Skeletal muscle satellite cell (primary cell): ENCODE measurements at regions not wholly inside any gene's neighbourhood (a gene's known extent, or its start where the extent isn't known, plus 50 kb on each side); places are given as distances from the start of the nearest gene placed in this dataset.
"Not testable (repeated sequence)": the region's sequence is repeated elsewhere in the genome, so short reads cannot be mapped to it uniquely, and the experiment has no call there.

Experiments used
- H3K27me3 ChIP-seq: 2 replicates; pipeline ENCODE4 v1.7.0; 2013; ENCODE audit warnings: low read length; ENCODE audit not compliant: control insufficient read depth, insufficient read depth
- H3K36me3 ChIP-seq: 2 replicates; pipeline ENCODE4 v1.7.0; 2013; ENCODE audit warnings: mild to moderate bottlenecking, control low read depth, low read length; ENCODE audit not compliant: insufficient read depth
- H3K4me1 ChIP-seq: 2 replicates; pipeline ENCODE4 v1.7.0; 2013; ENCODE audit warnings: low read length; ENCODE audit not compliant: control insufficient read depth, insufficient read depth
- H3K4me2 ChIP-seq: 2 replicates; pipeline ENCODE4 v1.7.0; 2013; ENCODE audit warnings: mild to moderate bottlenecking, low read length
- H3K4me3 ChIP-seq: 2 replicates; pipeline ENCODE4 v1.7.0; 2013; ENCODE audit warnings: low read length
- H3K9ac ChIP-seq: 2 replicates; pipeline ENCODE4 v1.7.0; 2013; ENCODE audit warnings: mild to moderate bottlenecking, low read depth, low read length, moderate library complexity
- H3K9me3 ChIP-seq: replicated peaks from 2 replicates; pipeline ENCODE4 v1.7.0; 2013; ENCODE audit warnings: mild to moderate bottlenecking, control low read depth, low read length

DNA sequence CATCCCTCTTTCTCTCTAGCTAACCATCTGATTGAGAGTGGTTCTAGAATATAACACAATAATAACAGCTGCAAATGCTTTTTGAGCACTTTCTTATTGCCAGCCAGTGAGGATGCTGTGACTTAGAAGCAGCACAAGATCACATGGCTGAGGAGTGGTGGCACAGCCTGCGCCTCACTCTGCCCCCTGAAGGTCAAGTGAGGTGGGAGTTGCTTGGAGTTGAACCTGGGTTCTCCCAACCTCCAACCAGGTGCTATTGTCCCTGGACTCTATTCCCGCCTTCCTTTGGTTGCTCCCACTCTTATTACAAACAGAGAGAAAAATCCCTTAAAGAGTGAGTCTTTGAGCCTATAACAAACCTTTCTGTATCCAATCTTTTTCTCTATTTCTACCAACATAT is 280.3 kb upstream of the PODXL start:
- no peak overlapping the region for H3K4me3 ChIP-seq
- H3K36me3 ChIP-seq: no peaks in the 10 kb centered on the region
- H3K9me3 ChIP-seq: no peaks in the 10 kb centered on the region
- H3K4me2 ChIP-seq: no peak overlapping the region
- H3K9ac ChIP-seq: no peak overlapping the region
- H3K27me3 ChIP-seq: no peaks in the 10 kb centered on the region
- H3K4me1 ChIP-seq: no peaks in the 10 kb centered on the region

- no peaks in the 10 kb centered on the region for H3K4me1 ChIP-seq
- no peak overlapping the region for H3K9ac ChIP-seq
- no peaks in the 10 kb centered on the region for H3K9me3 ChIP-seq
- no peaks in the 10 kb centered on the region for H3K36me3 ChIP-seq
- no peak overlapping the region for H3K4me3 ChIP-seq
- H3K27me3 ChIP-seq: no peaks in the 10 kb centered on the region
- H3K4me2 ChIP-seq: no peak overlapping the region
Measured at GRCh38 chr7:131835141-131835540, 278.7 kb upstream of the PODXL start.

GRCh38 chr7:131830681-131831080 is 274.3 kb upstream of the PODXL start:
- no peaks in the 10 kb centered on the region for H3K9me3 ChIP-seq
- H3K4me2 ChIP-seq: no peak overlapping the region
- no peaks in the 10 kb centered on the region for H3K36me3 ChIP-seq
- H3K4me3 ChIP-seq: no peak overlapping the region
- no peak overlapping the region for H3K9ac ChIP-seq
- H3K27me3 ChIP-seq: no peaks in the 10 kb centered on the region
- no peaks in the 10 kb centered on the region for H3K4me1 ChIP-seq

DNA sequence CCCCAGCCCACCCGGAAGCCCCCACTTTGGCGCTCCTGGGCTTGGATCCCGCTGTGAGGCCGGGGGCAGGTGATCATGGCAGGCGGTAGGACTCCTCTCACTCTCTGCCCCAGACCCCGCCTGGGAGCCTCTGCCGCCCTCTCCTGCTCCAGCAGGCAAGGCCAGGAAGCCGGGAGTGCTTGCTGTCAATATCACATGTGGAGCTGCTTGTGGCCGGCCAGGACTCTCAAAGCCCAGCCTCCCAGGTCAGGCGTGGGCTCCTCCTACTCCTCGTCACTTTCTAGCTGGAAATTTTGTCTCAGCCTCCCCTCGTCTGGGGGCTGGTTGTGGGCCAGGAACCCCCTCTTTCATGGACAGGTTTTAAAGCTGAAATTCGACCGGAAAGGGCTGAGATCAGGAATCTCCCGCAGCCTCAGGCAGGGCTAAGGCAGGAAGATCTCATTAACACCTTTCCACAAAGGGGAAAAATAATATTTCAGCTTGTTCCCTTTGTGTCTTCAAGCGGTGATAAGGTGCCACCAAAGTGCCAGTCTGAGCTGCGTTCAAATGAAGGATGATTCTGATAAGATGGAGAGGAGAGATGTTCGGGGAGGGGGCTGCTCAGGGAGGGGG is 273.6 kb upstream of the PODXL start:
- H3K4me1 ChIP-seq: no peaks in the 10 kb centered on the region
- no peak overlapping the region for H3K4me2 ChIP-seq
- no peak overlapping the region for H3K4me3 ChIP-seq
- no peak overlapping the region for H3K9ac ChIP-seq
- H3K36me3 ChIP-seq: no peaks in the 10 kb centered on the region
- no peaks in the 10 kb centered on the region for H3K27me3 ChIP-seq
- no peaks in the 10 kb centered on the region for H3K9me3 ChIP-seq

DNA sequence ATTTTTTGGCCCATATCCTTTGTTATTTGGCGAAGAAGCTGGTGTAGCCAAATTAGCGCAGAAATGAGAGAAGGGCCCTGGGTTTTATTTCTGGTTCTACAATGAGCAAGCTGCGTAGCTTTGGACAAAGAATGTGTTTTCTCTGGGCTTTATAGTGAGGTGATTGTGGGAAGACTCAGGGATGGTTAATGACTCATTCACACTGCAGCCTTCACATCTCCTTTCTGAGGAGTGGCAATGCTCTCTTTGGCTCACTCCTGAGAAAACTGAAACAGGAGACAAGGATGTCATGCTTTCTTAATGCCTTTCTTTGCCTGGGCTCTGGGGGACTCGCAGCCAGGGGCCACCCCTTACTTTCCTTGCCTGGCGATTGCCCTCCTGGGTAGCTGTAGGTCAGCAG is 271.0 kb upstream of the PODXL start:
- H3K36me3 ChIP-seq: no peaks in the 10 kb centered on the region
- no peak overlapping the region for H3K9ac ChIP-seq
- no peak overlapping the region for H3K4me3 ChIP-seq
- no peak overlapping the region for H3K4me2 ChIP-seq
- no peaks in the 10 kb centered on the region for H3K4me1 ChIP-seq
- H3K27me3 ChIP-seq: no peaks in the 10 kb centered on the region
- H3K9me3 ChIP-seq: no peaks in the 10 kb centered on the region

DNA sequence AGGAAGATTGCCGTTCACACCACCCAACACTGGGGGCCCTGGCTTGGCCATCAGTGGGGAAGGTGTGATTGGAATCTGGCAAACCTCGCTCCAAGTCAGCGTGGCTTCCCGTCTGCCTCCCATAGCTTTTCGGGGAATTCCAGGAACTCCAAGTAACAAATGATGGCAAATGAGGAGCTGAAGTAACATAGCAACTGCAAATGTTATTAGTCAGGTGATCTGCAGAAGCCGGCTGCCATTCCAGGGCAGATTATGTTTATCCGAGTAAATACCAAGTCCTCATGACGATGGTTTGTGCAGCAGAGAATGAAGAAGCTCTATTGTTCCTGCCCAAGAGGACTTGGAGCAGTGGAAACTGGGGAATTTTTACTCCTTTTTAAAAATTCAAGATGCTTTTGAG is 270.5 kb upstream of the PODXL start:
- Histone ChIP-seq H3K4me1 (no peaks in the 10 kb centered on the region), H3K4me2 (no peak overlapping the region), H3K4me3 (no peak overlapping the region), H3K9me3 (no peaks in the 10 kb centered on the region), H3K9ac (no peak overlapping the region), H3K36me3 (no peaks in the 10 kb centered on the region), H3K27me3 (no peaks in the 10 kb centered on the region)

DNA sequence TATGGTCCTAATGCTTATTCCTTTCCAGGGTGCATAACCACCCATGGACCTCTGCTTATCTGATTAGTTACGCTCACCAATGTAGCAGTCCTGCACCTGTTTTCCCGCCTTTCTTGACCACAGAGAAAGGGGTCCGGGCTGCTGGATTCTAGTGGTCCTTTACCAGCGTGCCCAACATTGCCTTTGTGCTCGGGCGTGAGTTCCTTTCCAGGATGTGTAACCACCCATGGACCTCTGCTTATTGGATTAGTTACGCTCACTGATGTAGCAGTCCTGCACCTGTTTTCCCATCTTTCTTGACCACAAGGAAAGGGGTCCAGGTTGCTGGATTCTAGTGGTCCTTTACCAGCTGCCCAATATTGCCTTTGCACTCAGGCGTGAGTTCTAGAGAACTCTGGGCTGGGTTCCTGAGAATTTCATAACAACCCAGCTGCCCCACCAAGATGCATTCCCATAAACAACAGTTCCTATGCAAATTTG is 267.6 kb upstream of the PODXL start:
- H3K4me1 ChIP-seq, H3K36me3 ChIP-seq, H3K4me2 ChIP-seq, H3K9ac ChIP-seq, H3K4me3 ChIP-seq, H3K27me3 ChIP-seq, H3K9me3 ChIP-seq: not testable (repeated sequence)

DNA sequence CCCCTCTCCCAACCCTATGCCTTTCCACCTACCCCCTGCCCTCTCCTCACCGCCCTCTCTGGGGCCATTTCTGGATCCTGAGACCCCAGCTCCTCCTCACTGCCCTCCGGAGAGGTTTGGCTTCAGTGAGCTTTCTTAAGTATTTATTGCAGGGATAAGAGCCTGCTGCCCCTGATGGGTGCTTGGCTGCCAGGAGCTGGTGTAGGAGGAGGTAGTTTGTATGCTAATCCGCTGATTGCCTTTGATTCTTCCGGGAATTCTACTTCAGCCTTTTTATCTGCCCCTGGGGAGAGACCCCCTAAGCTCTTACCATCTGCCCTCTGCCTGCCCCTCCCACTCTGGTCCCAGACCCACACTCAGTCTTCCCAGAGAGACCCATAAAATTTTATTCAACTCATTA is 263.5 kb upstream of the PODXL start:
- no peaks in the 10 kb centered on the region for H3K9me3 ChIP-seq
- H3K36me3 ChIP-seq: no peaks in the 10 kb centered on the region
- no peaks in the 10 kb centered on the region for H3K4me1 ChIP-seq
- no peak overlapping the region for H3K9ac ChIP-seq
- no peak overlapping the region for H3K4me2 ChIP-seq
- no peaks in the 10 kb centered on the region for H3K27me3 ChIP-seq
- H3K4me3 ChIP-seq: no peak overlapping the region

- H3K9ac ChIP-seq: no peak overlapping the region
- H3K4me1 ChIP-seq: no peaks in the 10 kb centered on the region
- no peaks in the 10 kb centered on the region for H3K27me3 ChIP-seq
Measured at GRCh38 chr7:131816391-131817007, 260.1 kb upstream of the PODXL start.

DNA sequence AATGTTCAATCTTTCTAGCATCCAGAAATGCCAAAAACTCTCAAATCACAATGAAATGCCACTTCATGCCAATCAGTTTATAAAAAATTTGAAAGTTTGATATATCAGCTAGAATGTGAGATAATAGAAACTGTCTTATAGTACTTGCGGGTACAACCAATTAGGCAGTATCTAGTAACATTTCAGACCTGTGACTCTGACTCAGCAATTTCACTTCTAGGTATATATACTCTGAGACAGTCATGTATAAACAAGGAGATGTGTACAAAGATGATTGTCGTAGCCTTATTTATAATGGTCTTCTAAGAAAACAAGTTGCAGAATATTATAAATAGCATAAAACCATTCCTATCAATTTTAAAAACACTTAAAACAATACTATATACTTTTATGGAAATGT is 252.3 kb upstream of the PODXL start:
- Histone ChIP-seq H3K9ac (no peak overlapping the region), H3K4me2 (no peak overlapping the region), H3K4me3 (no peak overlapping the region), H3K4me1 (no peaks in the 10 kb centered on the region), H3K27me3 (no peaks in the 10 kb centered on the region), H3K9me3 (no peaks in the 10 kb centered on the region), H3K36me3 (no peaks in the 10 kb centered on the region)

More at GRCh38 chr7:131816391-131817007, 260.1 kb upstream of the PODXL start:
- Histone ChIP-seq H3K36me3 (no peaks in the 10 kb centered on the region), H3K9me3 (no peaks in the 10 kb centered on the region), H3K4me2 (no peak overlapping the region), H3K4me3 (no peak overlapping the region)

DNA sequence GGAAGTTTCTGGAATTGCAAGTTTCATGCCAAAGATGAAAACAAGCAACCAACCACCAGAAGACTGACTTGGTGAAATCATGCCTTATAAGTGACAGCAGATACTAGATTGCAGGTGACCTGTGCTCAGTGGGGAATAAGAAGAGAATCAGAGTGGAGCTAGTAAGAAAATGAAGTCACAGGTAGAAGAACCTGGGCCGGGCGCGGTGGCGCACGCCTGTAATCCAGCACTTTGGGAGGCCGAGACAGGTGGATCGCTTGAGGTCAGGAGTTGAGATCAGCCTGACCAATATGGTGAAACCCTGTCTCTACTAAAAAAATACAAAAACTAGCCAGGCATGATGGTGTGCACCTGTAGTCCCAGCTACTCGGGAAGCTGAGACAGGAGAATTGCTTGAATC is 251.7 kb upstream of the PODXL start:
- not testable (repeated sequence) for H3K9ac ChIP-seq, H3K4me3 ChIP-seq, H3K4me2 ChIP-seq, H3K27me3 ChIP-seq, H3K36me3 ChIP-seq, H3K4me1 ChIP-seq, H3K9me3 ChIP-seq

GRCh38 chr7:131803816-131804215 is 247.4 kb upstream of the PODXL start:
- no peaks in the 10 kb centered on the region for H3K4me1 ChIP-seq
- no peak overlapping the region for H3K4me2 ChIP-seq
- H3K4me3 ChIP-seq: no peak overlapping the region
- no peaks in the 10 kb centered on the region for H3K36me3 ChIP-seq
- no peak overlapping the region for H3K9ac ChIP-seq
- no peaks in the 10 kb centered on the region for H3K9me3 ChIP-seq
- H3K27me3 ChIP-seq: no peaks in the 10 kb centered on the region
